Liver (tissue), 3 donors: ENCODE measurements at regions not wholly inside any gene's neighbourhood (a gene's known extent, or its start where the extent isn't known, plus 50 kb on each side); places are given as distances from the start of the nearest gene placed in this dataset.

Source experiments
- ATF3 ChIP-seq: IDR thresholded peaks from 2 replicates; pipeline ENCODE4 v1.6.1; 2016; ENCODE audit warnings: antibody characterized with exemption
- GABPA ChIP-seq, 2 donors: IDR thresholded peaks in 1 of 2; conservative IDR thresholded peaks in 1 of 2; 2 replicates each; pipeline ENCODE4 v1.6.1; 2016; ENCODE audit warnings: antibody characterized with exemption in 2 of 2, mild to moderate bottlenecking in 1 of 2, moderate library complexity in 1 of 2
- JUND ChIP-seq, 2 donors: IDR thresholded peaks; 2 replicates each; pipeline ENCODE4 v1.6.1; 2016; ENCODE audit warnings: antibody characterized with exemption in 2 of 2
- NR2F2 ChIP-seq: IDR thresholded peaks from 2 replicates; pipeline ENCODE4 v1.6.1; 2016; ENCODE audit warnings: antibody characterized with exemption
- RAD21 ChIP-seq, 2 donors: IDR thresholded peaks; 2 replicates each; pipeline ENCODE4 v1.6.1; 2016; ENCODE audit warnings: antibody characterized with exemption in 2 of 2, mild to moderate bottlenecking in 2 of 2
- SP1 ChIP-seq: IDR thresholded peaks from 2 replicates; pipeline ENCODE4 v1.6.1; 2018; ENCODE audit warnings: antibody characterized with exemption, mild to moderate bottlenecking
- YY1 ChIP-seq: IDR thresholded peaks from 2 replicates; pipeline ENCODE4 v1.6.1; 2016; ENCODE audit warnings: antibody characterized with exemption, mild to moderate bottlenecking
- ZBTB33 ChIP-seq: IDR thresholded peaks from 2 replicates; pipeline ENCODE4 v1.6.1; 2016; ENCODE audit warnings: antibody characterized with exemption
- TF ChIP-seq, protein P1 (sequence below): fragments of 150-350 bp; IDR thresholded peaks from 2 replicates; pipeline ENCODE4 v1.5.1; 2017; ENCODE audit warnings: improper control_type of control experiment, low read depth, low read length; ENCODE audit not compliant: missing input control
- TF ChIP-seq, protein P2 (sequence below): IDR thresholded peaks from 2 replicates; pipeline ENCODE4 v1.6.1; 2016; ENCODE audit warnings: antibody characterized with exemption, mild to moderate bottlenecking
- TF ChIP-seq, protein P3 (sequence below): IDR thresholded peaks from 2 replicates; pipeline ENCODE4 v1.6.1; 2016; ENCODE audit warnings: antibody characterized with exemption
- donor health status: healthy.
- donor health status: healthy.

DNA sequence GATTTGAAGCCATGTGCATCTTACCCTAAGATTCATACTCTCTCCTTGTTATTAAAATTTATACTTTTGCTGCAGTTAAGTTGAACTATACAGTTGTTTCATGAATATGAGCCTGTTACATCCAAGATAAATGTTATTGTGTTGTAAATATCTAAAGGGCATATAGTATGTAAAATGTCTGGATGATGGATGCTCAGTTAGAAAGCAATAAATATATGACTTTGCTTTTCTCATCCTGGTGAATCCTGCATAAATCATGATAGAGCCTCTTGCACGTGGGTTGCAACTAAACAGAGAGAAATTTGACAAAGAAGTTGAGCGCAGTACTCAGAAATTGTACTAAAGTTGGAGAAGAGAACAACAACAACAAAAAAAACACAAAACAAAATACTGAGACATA lies 99.5 kb downstream of the PRDM9 start:
- TF ChIP-seq, protein P1, sequence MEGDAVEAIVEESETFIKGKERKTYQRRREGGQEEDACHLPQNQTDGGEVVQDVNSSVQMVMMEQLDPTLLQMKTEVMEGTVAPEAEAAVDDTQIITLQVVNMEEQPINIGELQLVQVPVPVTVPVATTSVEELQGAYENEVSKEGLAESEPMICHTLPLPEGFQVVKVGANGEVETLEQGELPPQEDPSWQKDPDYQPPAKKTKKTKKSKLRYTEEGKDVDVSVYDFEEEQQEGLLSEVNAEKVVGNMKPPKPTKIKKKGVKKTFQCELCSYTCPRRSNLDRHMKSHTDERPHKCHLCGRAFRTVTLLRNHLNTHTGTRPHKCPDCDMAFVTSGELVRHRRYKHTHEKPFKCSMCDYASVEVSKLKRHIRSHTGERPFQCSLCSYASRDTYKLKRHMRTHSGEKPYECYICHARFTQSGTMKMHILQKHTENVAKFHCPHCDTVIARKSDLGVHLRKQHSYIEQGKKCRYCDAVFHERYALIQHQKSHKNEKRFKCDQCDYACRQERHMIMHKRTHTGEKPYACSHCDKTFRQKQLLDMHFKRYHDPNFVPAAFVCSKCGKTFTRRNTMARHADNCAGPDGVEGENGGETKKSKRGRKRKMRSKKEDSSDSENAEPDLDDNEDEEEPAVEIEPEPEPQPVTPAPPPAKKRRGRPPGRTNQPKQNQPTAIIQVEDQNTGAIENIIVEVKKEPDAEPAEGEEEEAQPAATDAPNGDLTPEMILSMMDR: no peak
- TF ChIP-seq, protein P2, sequence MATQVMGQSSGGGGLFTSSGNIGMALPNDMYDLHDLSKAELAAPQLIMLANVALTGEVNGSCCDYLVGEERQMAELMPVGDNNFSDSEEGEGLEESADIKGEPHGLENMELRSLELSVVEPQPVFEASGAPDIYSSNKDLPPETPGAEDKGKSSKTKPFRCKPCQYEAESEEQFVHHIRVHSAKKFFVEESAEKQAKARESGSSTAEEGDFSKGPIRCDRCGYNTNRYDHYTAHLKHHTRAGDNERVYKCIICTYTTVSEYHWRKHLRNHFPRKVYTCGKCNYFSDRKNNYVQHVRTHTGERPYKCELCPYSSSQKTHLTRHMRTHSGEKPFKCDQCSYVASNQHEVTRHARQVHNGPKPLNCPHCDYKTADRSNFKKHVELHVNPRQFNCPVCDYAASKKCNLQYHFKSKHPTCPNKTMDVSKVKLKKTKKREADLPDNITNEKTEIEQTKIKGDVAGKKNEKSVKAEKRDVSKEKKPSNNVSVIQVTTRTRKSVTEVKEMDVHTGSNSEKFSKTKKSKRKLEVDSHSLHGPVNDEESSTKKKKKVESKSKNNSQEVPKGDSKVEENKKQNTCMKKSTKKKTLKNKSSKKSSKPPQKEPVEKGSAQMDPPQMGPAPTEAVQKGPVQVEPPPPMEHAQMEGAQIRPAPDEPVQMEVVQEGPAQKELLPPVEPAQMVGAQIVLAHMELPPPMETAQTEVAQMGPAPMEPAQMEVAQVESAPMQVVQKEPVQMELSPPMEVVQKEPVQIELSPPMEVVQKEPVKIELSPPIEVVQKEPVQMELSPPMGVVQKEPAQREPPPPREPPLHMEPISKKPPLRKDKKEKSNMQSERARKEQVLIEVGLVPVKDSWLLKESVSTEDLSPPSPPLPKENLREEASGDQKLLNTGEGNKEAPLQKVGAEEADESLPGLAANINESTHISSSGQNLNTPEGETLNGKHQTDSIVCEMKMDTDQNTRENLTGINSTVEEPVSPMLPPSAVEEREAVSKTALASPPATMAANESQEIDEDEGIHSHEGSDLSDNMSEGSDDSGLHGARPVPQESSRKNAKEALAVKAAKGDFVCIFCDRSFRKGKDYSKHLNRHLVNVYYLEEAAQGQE: no peak
- TF ChIP-seq NR2F2 (no peak), ZBTB33 (no peak), RAD21 (IDR thresholded peaks at IDR 0.05) (no peak), JUND (IDR thresholded peaks at IDR 0.05) (no peak), GABPA (IDR thresholded peaks at IDR 0.05 in 1 of 2, conservative IDR thresholded peaks at IDR 0.05 in 1 of 2) (no peak), YY1 (no peak), ATF3 (no peak), SP1 (no peak)
- TF ChIP-seq, protein P3, sequence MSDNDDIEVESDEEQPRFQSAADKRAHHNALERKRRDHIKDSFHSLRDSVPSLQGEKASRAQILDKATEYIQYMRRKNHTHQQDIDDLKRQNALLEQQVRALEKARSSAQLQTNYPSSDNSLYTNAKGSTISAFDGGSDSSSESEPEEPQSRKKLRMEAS: no peak
